ENCODE measurements at regions not wholly inside any gene's neighbourhood (a gene's known extent, or its start where the extent isn't known, plus 50 kb on each side); places are given as distances from the start of the nearest gene placed in this dataset.

- no peak for TF ChIP-seq CTCF (IDR thresholded peaks at IDR 0.05; ENCODE audit: insufficient read depth, low read length, poor library complexity, severe bottlenecking)
- TF ChIP-seq EZH2phosphoT487 (conservative IDR thresholded peaks at IDR 0.05; ENCODE audit: low read length), result no peak
Observed at GRCh38 chr1:232863544-232864275, 58.5 kb downstream of the MAP10 start.
